B cell (primary cell): ENCODE measurements at regions not wholly inside any gene's neighbourhood (a gene's known extent, or its start where the extent isn't known, plus 50 kb on each side); places are given as distances from the start of the nearest gene placed in this dataset.
"Not testable (repeated sequence)": the region's sequence is repeated elsewhere in the genome, so short reads cannot be mapped to it uniquely, and the experiment has no call there.

Experiments
- ATAC-seq: fragments of 200-7000 bp; cut with Tn5 transposase; one replicate; pipeline ENCODE4 v1.10.0; 2021; ENCODE audit warnings: low read depth, mild to moderate bottlenecking, moderate number of reproducible peaks, moderate library complexity
- CTCF ChIA-PET: fragments of 350-600 bp; sonication (Branson Sonifier 250); formaldehyde crosslinking; loops from one replicate; lab custom pipeline; 2021; ENCODE audit warnings: antibody characterized with exemption, inconsistent platforms; lab: Charles Lee
- POLR2A ChIA-PET: fragments of 350-600 bp; sonication (Branson Sonifier 250); formaldehyde crosslinking; loops from one replicate; lab custom pipeline; 2021; ENCODE audit warnings: antibody characterized with exemption; lab: Charles Lee
- DNase-seq: peaks from one replicate; pipeline ENCODE4 v3.0.0; 2013
- H2AFZ ChIP-seq: 2 replicates; pipeline ENCODE4 v1.6.1; 2012; ENCODE audit warnings: mild to moderate bottlenecking, low read depth, low read length; ENCODE audit not compliant: insufficient read depth, poor library complexity, severe bottlenecking
- H3K27ac ChIP-seq, 2 donors: 1 replicate in 1 of 2; 2 replicates in 1 of 2; pipeline ENCODE4 v1.5.1; 2012 to 2013; ENCODE audit warnings: low read length in 2 of 2, mild to moderate bottlenecking in 2 of 2, moderate library complexity in 1 of 2
- H3K27me3 ChIP-seq, 4 experiments: fragments of 200-600 bp in 1 of 4; sonication (generic) in 1 of 4; replicated peaks in 1 of 4; 1 replicate in 2 of 4; 2 replicates in 2 of 4; pipeline versions ENCODE4 v1.6.1 to v1.7.0; 2013 to 2016; ENCODE audit warnings: low read length in 3 of 4, mild to moderate bottlenecking in 2 of 4, mixed read lengths in 1 of 4, moderate library complexity in 1 of 4; ENCODE audit not compliant: insufficient read depth in 4 of 4, control insufficient read depth in 3 of 4; ENCODE audit errors: control extremely low read depth in 1 of 4
- H3K36me3 ChIP-seq, 2 experiments: replicated peaks in 1 of 2; 1 replicate in 1 of 2; 2 replicates in 1 of 2; pipeline versions ENCODE4 v1.6.1 to v1.7.1; 2013; ENCODE audit warnings: low read length in 1 of 2; ENCODE audit not compliant: insufficient read depth in 2 of 2, control insufficient read depth in 1 of 2; ENCODE audit errors: control extremely low read depth in 1 of 2, extremely low read depth in 1 of 2
- H3K4me1 ChIP-seq, 2 donors: fragments of 200-600 bp in 1 of 2; sonication (generic) in 1 of 2; 1 replicate in 1 of 2; 2 replicates in 1 of 2; pipeline versions ENCODE4 v1.5.1 to v1.6.1; 2013 to 2017; ENCODE audit warnings: low read length in 2 of 2; ENCODE audit not compliant: control insufficient read depth in 2 of 2, insufficient read depth in 2 of 2
- H3K4me2 ChIP-seq: replicated peaks from 2 replicates; pipeline ENCODE3; 2012; ENCODE audit warnings: mild to moderate bottlenecking, low read depth, low read length; ENCODE audit not compliant: poor library complexity, severe bottlenecking
- H3K4me3 ChIP-seq, 5 experiments: fragments of 200-600 bp in 1 of 5; sonication (generic) in 1 of 5; 1 replicate in 3 of 5; 2 replicates in 2 of 5; pipeline versions ENCODE4 v1.5.1 to v1.7.0; 2011 to 2016; ENCODE audit warnings: low read length in 4 of 5, mild to moderate bottlenecking in 4 of 5, low read depth in 2 of 5, control low read depth in 1 of 5, moderate library complexity in 1 of 5; ENCODE audit not compliant: insufficient read depth in 1 of 5; ENCODE audit errors: control extremely low read depth in 1 of 5, extremely low read depth in 1 of 5
- H3K79me2 ChIP-seq: fragments of 200-600 bp; sonication (generic); one replicate; pipeline ENCODE4 v1.6.0; 2016; ENCODE audit warnings: low read length; ENCODE audit not compliant: control insufficient read depth, insufficient read depth
- H3K9ac ChIP-seq: fragments of 200-600 bp; sonication (generic); 2 replicates; pipeline ENCODE4 v1.6.1; 2017; ENCODE audit warnings: mild to moderate bottlenecking, low read length, moderate library complexity
- H3K9me3 ChIP-seq, 3 donors: one replicate each; pipeline versions ENCODE4 v1.6.1 to v1.7.1; 2013; ENCODE audit warnings: low read length in 2 of 3; ENCODE audit not compliant: control insufficient read depth in 2 of 3, insufficient read depth in 1 of 3; ENCODE audit errors: control extremely low read depth in 1 of 3
- H4K20me1 ChIP-seq: 2 replicates; pipeline ENCODE4 v1.6.0; 2012; ENCODE audit warnings: mild to moderate bottlenecking, low read length; ENCODE audit not compliant: insufficient read depth, control insufficient read depth, poor library complexity, severe bottlenecking
- H3K27ac Mint-ChIP-seq: one replicate; pipeline ENCODE4 v1.8.0; 2021; ENCODE audit warnings: mixed read lengths
- H3K27me3 Mint-ChIP-seq: one replicate; pipeline ENCODE4 v1.8.0; 2021; ENCODE audit warnings: mixed read lengths
- H3K4me1 Mint-ChIP-seq: one replicate; pipeline ENCODE4 v1.8.0; 2021; ENCODE audit warnings: mixed read lengths
- H3K4me3 Mint-ChIP-seq: one replicate; pipeline ENCODE4 v1.8.0; 2021; ENCODE audit warnings: mixed read lengths
- H3K9me3 Mint-ChIP-seq: one replicate; pipeline ENCODE4 v1.8.0; 2022; ENCODE audit warnings: mixed read lengths; ENCODE audit not compliant: insufficient read depth
- EZH2 ChIP-seq: IDR thresholded peaks from 2 replicates; pipeline ENCODE4 v1.6.1; 2012; ENCODE audit warnings: borderline replicate concordance, low read depth, mild to moderate bottlenecking, moderate library complexity, low read length; ENCODE audit not compliant: insufficient read depth, poor library complexity, severe bottlenecking
- WGBS: methylation state at CpG from one replicate; pipeline ENCODE4 v1.1.5; 2013; ENCODE audit warnings: missing lambda C conversion rate; ENCODE audit not compliant: insufficient coverage; 5-methylcytosine and 5-hydroxymethylcytosine counted together
- intact Hi-C: fragments of 100-400 bp; cut with micrococcal nuclease; formaldehyde crosslinking; loops from one replicate; pipeline ENCODE4 v1.10.0; 2022
- TF ChIP-seq, protein P1 (sequence below): fragments of 200-600 bp; IDR thresholded peaks from one replicate; pipeline ENCODE4 v1.8.0; 2022; ENCODE audit warnings: antibody characterized with exemption, mild to moderate bottlenecking

DNA sequence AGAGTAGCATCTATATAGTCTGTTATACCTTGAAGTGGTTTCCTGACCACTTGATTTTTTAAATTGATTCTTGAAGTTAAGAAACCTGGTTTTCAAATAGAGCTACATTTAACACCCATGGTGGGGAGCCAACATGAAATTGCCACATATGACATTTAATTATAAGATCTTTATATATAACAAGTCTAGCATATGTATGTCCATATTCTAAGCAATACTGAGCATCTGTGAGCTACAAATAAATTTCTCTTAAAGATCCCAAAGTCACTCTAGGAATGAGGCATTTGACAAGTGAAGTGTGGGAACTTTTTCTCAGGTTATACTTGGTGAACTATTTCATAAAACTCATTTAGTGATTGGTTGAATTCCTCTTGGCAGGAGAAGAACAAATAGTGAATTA lies 132.5 kb downstream of the RPL10L start:
- H3K79me2 ChIP-seq, result no peaks in the 10 kb centered on the region
- intact Hi-C loops, result no loop called here
- H3K27me3 Mint-ChIP-seq, result no peaks in the 10 kb centered on the region
- no peaks in the 10 kb centered on the region for H3K4me1 ChIP-seq
- H2AFZ ChIP-seq, result no peak overlapping the region
- no peaks in the 10 kb centered on the region for H4K20me1 ChIP-seq
- no peak overlapping the region for H3K4me3 ChIP-seq
- no peaks in the 10 kb centered on the region for H3K27me3 ChIP-seq
- ChIA-PET CTCF (no interaction called here), POLR2A (no interaction called here)
- no peaks in the 10 kb centered on the region for H3K9me3 Mint-ChIP-seq
- H3K4me2 ChIP-seq, result no peak overlapping the region
- H3K27ac Mint-ChIP-seq, result no peak overlapping the region
- ATAC-seq (no peak), DNase-seq (no peak)
- no peaks in the 10 kb centered on the region for H3K36me3 ChIP-seq
- no peak overlapping the region for H3K9ac ChIP-seq
- no peak overlapping the region for H3K4me3 Mint-ChIP-seq
- H3K27ac ChIP-seq, result no peak overlapping the region
- TF ChIP-seq, protein P1, sequence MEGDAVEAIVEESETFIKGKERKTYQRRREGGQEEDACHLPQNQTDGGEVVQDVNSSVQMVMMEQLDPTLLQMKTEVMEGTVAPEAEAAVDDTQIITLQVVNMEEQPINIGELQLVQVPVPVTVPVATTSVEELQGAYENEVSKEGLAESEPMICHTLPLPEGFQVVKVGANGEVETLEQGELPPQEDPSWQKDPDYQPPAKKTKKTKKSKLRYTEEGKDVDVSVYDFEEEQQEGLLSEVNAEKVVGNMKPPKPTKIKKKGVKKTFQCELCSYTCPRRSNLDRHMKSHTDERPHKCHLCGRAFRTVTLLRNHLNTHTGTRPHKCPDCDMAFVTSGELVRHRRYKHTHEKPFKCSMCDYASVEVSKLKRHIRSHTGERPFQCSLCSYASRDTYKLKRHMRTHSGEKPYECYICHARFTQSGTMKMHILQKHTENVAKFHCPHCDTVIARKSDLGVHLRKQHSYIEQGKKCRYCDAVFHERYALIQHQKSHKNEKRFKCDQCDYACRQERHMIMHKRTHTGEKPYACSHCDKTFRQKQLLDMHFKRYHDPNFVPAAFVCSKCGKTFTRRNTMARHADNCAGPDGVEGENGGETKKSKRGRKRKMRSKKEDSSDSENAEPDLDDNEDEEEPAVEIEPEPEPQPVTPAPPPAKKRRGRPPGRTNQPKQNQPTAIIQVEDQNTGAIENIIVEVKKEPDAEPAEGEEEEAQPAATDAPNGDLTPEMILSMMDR, result no peak
- TF ChIP-seq EZH2, result no peak
- no peaks in the 10 kb centered on the region for H3K4me1 Mint-ChIP-seq
- no peaks in the 10 kb centered on the region for H3K9me3 ChIP-seq

DNA sequence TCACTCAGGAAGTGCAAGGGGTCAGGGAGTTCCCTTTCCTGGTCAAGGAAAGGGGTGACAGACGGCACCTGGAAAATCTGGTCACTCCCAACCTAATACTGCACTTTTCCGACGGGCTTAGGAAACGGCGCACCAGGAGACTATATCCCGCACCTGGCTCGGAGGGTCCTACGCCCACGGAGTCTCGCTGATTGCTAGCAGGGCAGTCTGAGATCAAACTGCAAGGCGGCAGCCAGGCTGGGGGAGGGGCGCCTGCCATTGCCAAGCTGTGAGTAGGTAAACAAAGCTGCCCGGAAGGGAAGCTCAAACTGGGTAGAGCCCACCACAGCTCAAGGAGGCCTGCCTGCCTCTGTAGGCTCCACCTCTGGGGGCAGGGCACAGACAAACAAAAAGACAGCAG lies 142.8 kb downstream of the RPL10L start:
- H3K36me3 ChIP-seq, H3K27me3 Mint-ChIP-seq, H3K9me3 Mint-ChIP-seq, H3K4me1 ChIP-seq, H3K27me3 ChIP-seq, H3K4me1 Mint-ChIP-seq, H3K79me2 ChIP-seq, ATAC-seq, H3K9ac ChIP-seq, H3K27ac ChIP-seq, POLR2A ChIA-PET, intact Hi-C loops, DNase-seq, H3K9me3 ChIP-seq, H3K27ac Mint-ChIP-seq, H3K4me3 ChIP-seq, H4K20me1 ChIP-seq, H2AFZ ChIP-seq, H3K4me2 ChIP-seq, CTCF ChIA-PET, H3K4me3 Mint-ChIP-seq: not testable (repeated sequence)
- 88% methylated on average over 11 of the region's 13 CpGs for WGBS
